ENCODE measurements at regions not wholly inside any gene's neighbourhood (a gene's known extent, or its start where the extent isn't known, plus 50 kb on each side); places are given as distances from the start of the nearest gene placed in this dataset.

GRCh38 chr12:38158428-38159091, 158.0 kb upstream of the ALG10B start:
- no peak for TF ChIP-seq EP300 (IDR thresholded peaks at IDR 0.05)
- no peak for TF ChIP-seq CTCF (IDR thresholded peaks at IDR 0.05)
- no peak for TF ChIP-seq POLR2A (IDR thresholded peaks at IDR 0.05)
- no peak for TF ChIP-seq POLR2AphosphoS5 (IDR thresholded peaks at IDR 0.05)
- ATAC-seq: no peak

GRCh38 chr12:38159092-38159551, 157.5 kb upstream of the ALG10B start:
- ATAC-seq: no peak
- TF ChIP-seq EP300 (IDR thresholded peaks at IDR 0.05) (no peak), POLR2A (IDR thresholded peaks at IDR 0.05) (no peak), CTCF (IDR thresholded peaks at IDR 0.05) (no peak), POLR2AphosphoS5 (IDR thresholded peaks at IDR 0.05) (no peak)
- H3K27me3 ChIP-seq: peaks cover 4% of the 10 kb centered on the region
- H3K4me3 ChIP-seq: no peak overlapping the region
- H3K27ac ChIP-seq: no peak overlapping the region
- H3K9me3 ChIP-seq: peaks cover 0 to 10% (median 0%) of the 10 kb centered on the region in 3 donors
- no peaks in the 10 kb centered on the region for H3K4me1 ChIP-seq
- WGBS, 2 donors (ENCODE audit: low coverage in 1 of 2): 87 to 91% methylated on average over 6 to 7 of the region's 19 CpGs
- H3K36me3 ChIP-seq: no peaks in the 10 kb centered on the region

More at GRCh38 chr12:38158428-38159091, 158.0 kb upstream of the ALG10B start:
- no peak overlapping the region for H3K27ac ChIP-seq
- H3K27me3 ChIP-seq: peaks cover 4% of the 10 kb centered on the region
- H3K9me3 ChIP-seq: peaks cover 0 to 8% (median 0%) of the 10 kb centered on the region in 3 donors
- no peaks in the 10 kb centered on the region for H3K36me3 ChIP-seq
- WGBS, 2 donors (ENCODE audit: low coverage in 1 of 2): 83 to 94% methylated on average over 3 to 14 of the region's 32 CpGs
- H3K4me1 ChIP-seq: no peaks in the 10 kb centered on the region
- no peak overlapping the region for H3K4me3 ChIP-seq

- no peaks in the 10 kb centered on the region for H3K4me1 ChIP-seq
- no peak overlapping the region for H3K27ac ChIP-seq
- H3K27me3 ChIP-seq: peaks cover 4% of the 10 kb centered on the region
- no peak for ATAC-seq
- no peak overlapping the region for H3K4me3 ChIP-seq
- TF ChIP-seq EP300 (IDR thresholded peaks at IDR 0.05): no peak
- no peak for TF ChIP-seq POLR2A (IDR thresholded peaks at IDR 0.05)
- TF ChIP-seq CTCF (IDR thresholded peaks at IDR 0.05): no peak
- no peak for TF ChIP-seq POLR2AphosphoS5 (IDR thresholded peaks at IDR 0.05)
- no peaks in the 10 kb centered on the region for H3K36me3 ChIP-seq
- peaks cover 0 to 10% (median 0%) of the 10 kb centered on the region in 3 donors for H3K9me3 ChIP-seq
- WGBS, 2 donors (ENCODE audit: low coverage in 1 of 2): 83% methylated on average over 8 of the region's 39 CpGs; no CpG with 5 or more reads in 1 of the 2 donors
Observed at GRCh38 chr12:38159591-38160317, 156.8 kb upstream of the ALG10B start.

GRCh38 chr12:38160318-38161122, 156.1 kb upstream of the ALG10B start:
- H3K27me3 ChIP-seq: peaks cover 4% of the 10 kb centered on the region
- no peak for ATAC-seq
- no peaks in the 10 kb centered on the region for H3K36me3 ChIP-seq
- peaks cover 0 to 10% (median 0%) of the 10 kb centered on the region in 3 donors for H3K9me3 ChIP-seq
- no peak overlapping the region for H3K4me3 ChIP-seq
- no peaks in the 10 kb centered on the region for H3K4me1 ChIP-seq
- TF ChIP-seq EP300 (IDR thresholded peaks at IDR 0.05): no peak
- H3K27ac ChIP-seq: no peak overlapping the region
- 88 to 96% methylated on average over 5 to 17 of the region's 41 CpGs for WGBS, 2 donors (ENCODE audit: low coverage in 1 of 2)

All from gastroesophageal sphincter (tissue), 4 donors.